T47D (cell line): ENCODE measurements at regions not wholly inside any gene's neighbourhood (a gene's known extent, or its start where the extent isn't known, plus 50 kb on each side); places are given as distances from the start of the nearest gene placed in this dataset.
"Not testable (repeated sequence)": the region's sequence is repeated elsewhere in the genome, so short reads cannot be mapped to it uniquely, and the experiment has no call there.

ENCODE experiments used
- DNase-seq, 2 experiments: peaks; one replicate each; pipeline versions ENCODE4 v3.0.0 to v3.0.0-alpha.2; 2011 to 2012; ENCODE audit warnings: low read depth in 1 of 2, low spot score in 1 of 2
- JUND ChIP-seq: IDR thresholded peaks from 2 replicates; pipeline ENCODE4 v1.6.1; 2012; ENCODE audit warnings: low read depth
- in situ Hi-C: cut with HindIII; loops from 2 replicates; pipeline ENCODE4 v1.10.0; 2016; ENCODE audit warnings: low sequenced_read_pairs, low pct_unique_long_range_greater_than_20kb

- peak in 1 of 2 experiments; percentile 37 for DNase-seq
- in situ Hi-C loops: not testable (repeated sequence)
Observed at GRCh38 chr22:10934704-10935103, 4593.3 kb upstream of the OR11H1 start.

- DNase-seq: peak; percentile 50 to 86
- in situ Hi-C loops: no loop called here
Observed at GRCh38 chr22:10961043-10961860, 4566.7 kb upstream of the OR11H1 start.

GRCh38 chr22:10961861-10962255, 4566.1 kb upstream of the OR11H1 start:
- DNase-seq, in situ Hi-C loops: not testable (repeated sequence)

More at GRCh38 chr22:10961043-10961860, 4566.7 kb upstream of the OR11H1 start:
- no peak for TF ChIP-seq JUND
